CD4-positive, CD25-positive, alpha-beta regulatory T cell (primary cell): ENCODE measurements at regions not wholly inside any gene's neighbourhood (a gene's known extent, or its start where the extent isn't known, plus 50 kb on each side); places are given as distances from the start of the nearest gene placed in this dataset.

Source experiments
- ATAC-seq, 2 donors: fragments of 150-1000 bp; cut with Tn5 transposase; one replicate each; pipeline ENCODE4 v1.10.0; 2021; ENCODE audit warnings: low read depth in 2 of 2, moderate number of reproducible peaks in 2 of 2, moderate library complexity in 1 of 2
- DNase-seq, 3 donors: peaks; one replicate each; pipeline versions ENCODE4 v3.0.0 to v3.0.0-alpha.2; 2012 to 2022; ENCODE audit warnings: mixed read lengths in 1 of 3
- H3K27ac ChIP-seq: one replicate; pipeline ENCODE4 v1.7.0; 2013; ENCODE audit warnings: mild to moderate bottlenecking, low read length; ENCODE audit not compliant: insufficient read depth, poor library complexity, severe bottlenecking
- H3K27me3 ChIP-seq: one replicate; pipeline ENCODE4 v1.7.0; 2013; ENCODE audit warnings: low read length; ENCODE audit not compliant: control insufficient read depth, insufficient read depth
- H3K36me3 ChIP-seq: one replicate; pipeline ENCODE4 v1.7.0; 2013; ENCODE audit warnings: mild to moderate bottlenecking, low read length, moderate library complexity; ENCODE audit not compliant: control insufficient read depth, insufficient read depth
- H3K4me1 ChIP-seq: 2 replicates; pipeline ENCODE4 v1.7.0; 2013; ENCODE audit warnings: mild to moderate bottlenecking, low read length; ENCODE audit not compliant: insufficient read depth, control insufficient read depth, poor library complexity, severe bottlenecking
- H3K4me3 ChIP-seq: one replicate; pipeline ENCODE4 v1.7.0; 2013; ENCODE audit warnings: low read depth, mild to moderate bottlenecking, low read length, moderate library complexity
- H3K9me3 ChIP-seq, 2 experiments: 1 replicate in 1 of 2; 2 replicates in 1 of 2; pipeline ENCODE4 v1.7.0; 2013; ENCODE audit warnings: low read length in 2 of 2, mild to moderate bottlenecking in 1 of 2, moderate library complexity in 1 of 2; ENCODE audit not compliant: control insufficient read depth in 2 of 2
- H3K27ac Mint-ChIP-seq, 3 donors: one replicate each; pipeline ENCODE4 v1.8.0; 2020 to 2022; ENCODE audit warnings: mild to moderate bottlenecking in 3 of 3, mixed read lengths in 3 of 3, moderate library complexity in 2 of 3
- H3K27me3 Mint-ChIP-seq: one replicate; pipeline ENCODE4 v1.8.0; 2022; ENCODE audit warnings: mild to moderate bottlenecking, mixed read lengths
- H3K36me3 Mint-ChIP-seq: one replicate; pipeline ENCODE4 v1.8.0; 2020; ENCODE audit warnings: mixed read lengths
- H3K4me1 Mint-ChIP-seq, 4 donors: one replicate each; pipeline ENCODE4 v1.8.0; 2020 to 2022; ENCODE audit warnings: mixed read lengths in 4 of 4, mild to moderate bottlenecking in 1 of 4
- H3K4me3 Mint-ChIP-seq, 4 donors: one replicate each; pipeline ENCODE4 v1.8.0; 2020 to 2022; ENCODE audit warnings: mild to moderate bottlenecking in 4 of 4, mixed read lengths in 4 of 4, moderate library complexity in 3 of 4
- H3K9me3 Mint-ChIP-seq, 7 donors: one replicate each; pipeline ENCODE4 v1.8.0; 2020 to 2022; ENCODE audit warnings: mixed read lengths in 7 of 7, mild to moderate bottlenecking in 3 of 7, moderate library complexity in 2 of 7

- Mint-ChIP-seq H3K27ac (no peak overlapping the region), H3K27me3 (no peaks in the 10 kb centered on the region), H3K4me3 (no peak overlapping the region), H3K36me3 (no peaks in the 10 kb centered on the region), H3K4me1 (no peaks in the 10 kb centered on the region), H3K9me3 (peaks cover 0 to 2% (median 0%) of the 10 kb centered on the region in 7 donors)
- Histone ChIP-seq H3K27ac (no peak overlapping the region), H3K9me3 (no peaks in the 10 kb centered on the region), H3K4me1 (no peaks in the 10 kb centered on the region), H3K36me3 (no peaks in the 10 kb centered on the region), H3K4me3 (no peak overlapping the region), H3K27me3 (no peaks in the 10 kb centered on the region)
- DNase-seq (no peak), ATAC-seq (no peak)
Observed at GRCh38 chr18:45298986-45299385, 316.3 kb upstream of the SLC14A2 start.

GRCh38 chr18:45303026-45303425 is 312.2 kb upstream of the SLC14A2 start:
- Histone ChIP-seq H3K27me3 (no peaks in the 10 kb centered on the region), H3K4me3 (no peak overlapping the region), H3K27ac (no peak overlapping the region), H3K36me3 (no peaks in the 10 kb centered on the region), H3K4me1 (no peaks in the 10 kb centered on the region), H3K9me3 (no peaks in the 10 kb centered on the region)
- H3K27me3 Mint-ChIP-seq: no peaks in the 10 kb centered on the region
- H3K27ac Mint-ChIP-seq: no peak overlapping the region
- DNase-seq (no peak), ATAC-seq (no peak)
- no peaks in the 10 kb centered on the region for H3K4me1 Mint-ChIP-seq
- peaks cover 0 to 3% (median 0%) of the 10 kb centered on the region in 7 donors for H3K9me3 Mint-ChIP-seq
- H3K36me3 Mint-ChIP-seq: no peaks in the 10 kb centered on the region
- no peak overlapping the region for H3K4me3 Mint-ChIP-seq

- Histone ChIP-seq H3K4me3 (no peak overlapping the region), H3K27me3 (no peaks in the 10 kb centered on the region), H3K9me3 (no peaks in the 10 kb centered on the region), H3K4me1 (no peaks in the 10 kb centered on the region), H3K27ac (no peak overlapping the region), H3K36me3 (no peaks in the 10 kb centered on the region)
- Mint-ChIP-seq H3K27ac (no peak overlapping the region), H3K4me1 (no peaks in the 10 kb centered on the region), H3K36me3 (no peaks in the 10 kb centered on the region), H3K4me3 (no peak overlapping the region), H3K27me3 (no peaks in the 10 kb centered on the region), H3K9me3 (peaks cover 0 to 3% (median 0%) of the 10 kb centered on the region in 7 donors)
- ATAC-seq: no peak
- DNase-seq: no peak
Observed at GRCh38 chr18:45304558-45304957, 310.7 kb upstream of the SLC14A2 start.

GRCh38 chr18:45312555-45313126 is 302.6 kb upstream of the SLC14A2 start:
- no peak for ATAC-seq
- Histone ChIP-seq H3K27me3 (no peaks in the 10 kb centered on the region), H3K36me3 (no peaks in the 10 kb centered on the region), H3K4me3 (no peak overlapping the region), H3K9me3 (no peaks in the 10 kb centered on the region), H3K27ac (no peak overlapping the region), H3K4me1 (no peaks in the 10 kb centered on the region)
- no peak overlapping the region for H3K4me3 Mint-ChIP-seq
- no peak overlapping the region for H3K27ac Mint-ChIP-seq
- no peak for DNase-seq
- H3K36me3 Mint-ChIP-seq: no peaks in the 10 kb centered on the region
- H3K27me3 Mint-ChIP-seq: peaks cover 8% of the 10 kb centered on the region
- H3K9me3 Mint-ChIP-seq: peaks cover 0 to 4% (median 0%) of the 10 kb centered on the region in 7 donors
- H3K4me1 Mint-ChIP-seq: no peaks in the 10 kb centered on the region

- Histone ChIP-seq H3K36me3 (no peaks in the 10 kb centered on the region), H3K4me1 (no peaks in the 10 kb centered on the region), H3K4me3 (no peak overlapping the region), H3K27me3 (no peaks in the 10 kb centered on the region), H3K27ac (no peak overlapping the region), H3K9me3 (no peaks in the 10 kb centered on the region)
- peaks cover 0 to 2% (median 0%) of the 10 kb centered on the region in 7 donors for H3K9me3 Mint-ChIP-seq
- H3K36me3 Mint-ChIP-seq: no peaks in the 10 kb centered on the region
- no peak for DNase-seq
- no peak for ATAC-seq
- peaks cover 8% of the 10 kb centered on the region for H3K27me3 Mint-ChIP-seq
- no peak overlapping the region for H3K4me3 Mint-ChIP-seq
- no peaks in the 10 kb centered on the region for H3K4me1 Mint-ChIP-seq
- H3K27ac Mint-ChIP-seq: no peak overlapping the region
Observed at GRCh38 chr18:45316127-45316526, 299.1 kb upstream of the SLC14A2 start.

- H3K4me1 ChIP-seq: no peaks in the 10 kb centered on the region
- Mint-ChIP-seq H3K27me3 (peaks cover 9% of the 10 kb centered on the region), H3K27ac (no peak overlapping the region), H3K4me1 (no peaks in the 10 kb centered on the region), H3K9me3 (peaks cover 0 to 1% (median 0%) of the 10 kb centered on the region in 7 donors), H3K36me3 (no peaks in the 10 kb centered on the region), H3K4me3 (no peak overlapping the region)
- no peaks in the 10 kb centered on the region for H3K36me3 ChIP-seq
- DNase-seq (no peak), ATAC-seq (no peak)
- no peaks in the 10 kb centered on the region for H3K9me3 ChIP-seq
- H3K27ac ChIP-seq: no peak overlapping the region
- H3K4me3 ChIP-seq: no peak overlapping the region
- no peaks in the 10 kb centered on the region for H3K27me3 ChIP-seq
Observed at GRCh38 chr18:45317948-45318640, 297.2 kb upstream of the SLC14A2 start.

GRCh38 chr18:45320724-45321123 is 294.6 kb upstream of the SLC14A2 start:
- ATAC-seq: no peak
- Mint-ChIP-seq H3K9me3 (peaks cover 0 to 4% (median 0%) of the 10 kb centered on the region in 7 donors), H3K4me3 (no peak overlapping the region), H3K36me3 (no peaks in the 10 kb centered on the region), H3K27me3 (peaks cover 10% of the 10 kb centered on the region), H3K27ac (no peak overlapping the region), H3K4me1 (no peaks in the 10 kb centered on the region)
- Histone ChIP-seq H3K27ac (no peak overlapping the region), H3K27me3 (no peaks in the 10 kb centered on the region), H3K36me3 (no peaks in the 10 kb centered on the region), H3K4me1 (no peaks in the 10 kb centered on the region), H3K4me3 (no peak overlapping the region), H3K9me3 (no peaks in the 10 kb centered on the region)
- no peak for DNase-seq

GRCh38 chr18:45321520-45321919 is 293.8 kb upstream of the SLC14A2 start:
- ATAC-seq: no peak
- DNase-seq: no peak
- H3K4me3 Mint-ChIP-seq: peak overlapping the region in 1 of 4 donors; percentile 39
- Histone ChIP-seq H3K4me1 (no peaks in the 10 kb centered on the region), H3K27ac (no peak overlapping the region), H3K27me3 (no peaks in the 10 kb centered on the region), H3K9me3 (no peaks in the 10 kb centered on the region), H3K36me3 (no peaks in the 10 kb centered on the region), H3K4me3 (no peak overlapping the region)
- H3K27ac Mint-ChIP-seq: no peak overlapping the region
- H3K36me3 Mint-ChIP-seq: no peaks in the 10 kb centered on the region
- H3K27me3 Mint-ChIP-seq: peaks cover 4% of the 10 kb centered on the region
- no peaks in the 10 kb centered on the region for H3K4me1 Mint-ChIP-seq
- H3K9me3 Mint-ChIP-seq: peaks cover 0 to 6% (median 0%) of the 10 kb centered on the region in 7 donors
